ENCODE measurements at regions not wholly inside any gene's neighbourhood (a gene's known extent, or its start where the extent isn't known, plus 50 kb on each side); places are given as distances from the start of the nearest gene placed in this dataset.

GRCh38 chr1:232290570-232290969 is 339.4 kb downstream of the SIPA1L2 start:
- TF ChIP-seq CTCF (IDR thresholded peaks at IDR 0.05) = no peak
- no peak for TF ChIP-seq EP300 (IDR thresholded peaks at IDR 0.05)
- no peak for TF ChIP-seq POLR2A (IDR thresholded peaks at IDR 0.05)

Measured in gastroesophageal sphincter (tissue), 3 donors.